ENCODE measurements at regions not wholly inside any gene's neighbourhood (a gene's known extent, or its start where the extent isn't known, plus 50 kb on each side); places are given as distances from the start of the nearest gene placed in this dataset.
"Not testable (repeated sequence)": the region's sequence is repeated elsewhere in the genome, so short reads cannot be mapped to it uniquely, and the experiment has no call there.

GRCh38 chr15:24101503-24101902, 414.4 kb upstream of the NDN start:
- not testable (repeated sequence) for H4K91ac ChIP-seq (ENCODE audit: insufficient read length, low read depth, low read length); H2BK12ac ChIP-seq (ENCODE audit: insufficient read length, low read depth, low read length); H4K5ac ChIP-seq (ENCODE audit: insufficient read length, low read depth, low read length); H2BK20ac ChIP-seq (ENCODE audit: low read depth, low read length, poor library complexity, severe bottlenecking); H3K4me1 ChIP-seq (ENCODE audit: insufficient read depth, low read length); H4K8ac ChIP-seq (replicated peaks; ENCODE audit: insufficient read length, low read depth, low read length); H3K79me2 ChIP-seq (ENCODE audit: insufficient read depth, low read length); H3K36me3 Mint-ChIP-seq (ENCODE audit: insufficient read depth in 1 of 3, low read depth in 3 of 3); H2BK120ac ChIP-seq (ENCODE audit: low read depth, low read length, poor library complexity, severe bottlenecking); H3T11ph ChIP-seq (ENCODE audit: low read length); H3K56ac ChIP-seq (ENCODE audit: insufficient read length, low read depth, low read length); H2AK5ac ChIP-seq (ENCODE audit: insufficient read length, low read length); H3K23me2 ChIP-seq (ENCODE audit: insufficient read length, low read depth, low read length, poor library complexity, severe bottlenecking); H3K9me3 ChIP-seq (ENCODE audit: control insufficient read depth, low read depth, low read length); H3K4me2 ChIP-seq (ENCODE audit: insufficient read depth, insufficient read length, low read length); H3K9ac ChIP-seq (ENCODE audit: extremely low read depth, insufficient read length, low read length); H3K27ac Mint-ChIP-seq; H3K4me1 Mint-ChIP-seq; H3K79me1 ChIP-seq (ENCODE audit: insufficient read depth, low read depth, low read length, poor library complexity, severe bottlenecking); H3K27me3 ChIP-seq (ENCODE audit: insufficient read depth, low read length); H3K23ac ChIP-seq (ENCODE audit: insufficient read length, low read depth, low read length); H3K27ac ChIP-seq (ENCODE audit: insufficient read length, low read depth, low read length); H3K18ac ChIP-seq (ENCODE audit: insufficient read length, low read depth, low read length); H3K4ac ChIP-seq (ENCODE audit: low read depth, low read length); H2BK15ac ChIP-seq (ENCODE audit: low read depth, low read length); H4K20me1 ChIP-seq (ENCODE audit: control insufficient read depth, insufficient read depth, insufficient read length); H2AFZ ChIP-seq (ENCODE audit: low read length); H2BK5ac ChIP-seq (ENCODE audit: insufficient read length, low read length); H3K27me3 Mint-ChIP-seq (ENCODE audit: low read depth); H3K14ac ChIP-seq (ENCODE audit: insufficient read depth, low read length)
- Mint-ChIP-seq H3K9me3 (peaks cover 30 to 38% of the 10 kb centered on the region in 2 experiments), H3K4me3 (peak overlapping the region; percentile 55 to 72)
- WGBS (ENCODE audit: extremely low coverage, insufficient read length, low lambda C conversion rate): no CpG with 5 or more reads among the region's 30 CpGs
- DNase-seq: peak; percentile 33

GRCh38 chr15:24107524-24107923, 420.4 kb upstream of the NDN start:
- H3K23me2 ChIP-seq (ENCODE audit: insufficient read length, low read depth, low read length, poor library complexity, severe bottlenecking); H2BK20ac ChIP-seq (ENCODE audit: low read depth, low read length, poor library complexity, severe bottlenecking); H3K4me3 Mint-ChIP-seq; H3T11ph ChIP-seq (ENCODE audit: low read length); H3K9me3 ChIP-seq (ENCODE audit: control insufficient read depth, low read depth, low read length); H3K79me2 ChIP-seq (ENCODE audit: insufficient read depth, low read length); H2BK15ac ChIP-seq (ENCODE audit: low read depth, low read length); H2BK120ac ChIP-seq (ENCODE audit: low read depth, low read length, poor library complexity, severe bottlenecking); H2BK12ac ChIP-seq (ENCODE audit: insufficient read length, low read depth, low read length); H2AK5ac ChIP-seq (ENCODE audit: insufficient read length, low read length); H3K36me3 Mint-ChIP-seq (ENCODE audit: insufficient read depth in 1 of 3, low read depth in 3 of 3); H3K56ac ChIP-seq (ENCODE audit: insufficient read length, low read depth, low read length); H4K5ac ChIP-seq (ENCODE audit: insufficient read length, low read depth, low read length); DNase-seq; H3K9ac ChIP-seq (ENCODE audit: extremely low read depth, insufficient read length, low read length); H3K14ac ChIP-seq (ENCODE audit: insufficient read depth, low read length); H3K79me1 ChIP-seq (ENCODE audit: insufficient read depth, low read depth, low read length, poor library complexity, severe bottlenecking); H3K4me1 Mint-ChIP-seq; H2BK5ac ChIP-seq (ENCODE audit: insufficient read length, low read length); H3K27me3 Mint-ChIP-seq (ENCODE audit: low read depth); H3K27me3 ChIP-seq (ENCODE audit: insufficient read depth, low read length); H3K23ac ChIP-seq (ENCODE audit: insufficient read length, low read depth, low read length); H4K20me1 ChIP-seq (ENCODE audit: control insufficient read depth, insufficient read depth, insufficient read length); H2AFZ ChIP-seq (ENCODE audit: low read length); H3K4ac ChIP-seq (ENCODE audit: low read depth, low read length); H3K18ac ChIP-seq (ENCODE audit: insufficient read length, low read depth, low read length); H3K27ac ChIP-seq (ENCODE audit: insufficient read length, low read depth, low read length); H3K4me1 ChIP-seq (ENCODE audit: insufficient read depth, low read length); H3K4me2 ChIP-seq (ENCODE audit: insufficient read depth, insufficient read length, low read length); H3K27ac Mint-ChIP-seq; H4K91ac ChIP-seq (ENCODE audit: insufficient read length, low read depth, low read length); H4K8ac ChIP-seq (replicated peaks; ENCODE audit: insufficient read length, low read depth, low read length): not testable (repeated sequence)
- no CpG with 5 or more reads among the region's 6 CpGs for WGBS (ENCODE audit: extremely low coverage, insufficient read length, low lambda C conversion rate)
- H3K9me3 Mint-ChIP-seq: peaks cover 49 to 56% of the 10 kb centered on the region in 2 experiments
